NCI-H1930 (cell line): ENCODE measurements at regions not wholly inside any gene's neighbourhood (a gene's known extent, or its start where the extent isn't known, plus 50 kb on each side); places are given as distances from the start of the nearest gene placed in this dataset.

Experiments
- DNase-seq, 2 experiments: peaks; one replicate each; lab custom pipeline; 2025; lab: John Stamatoyannopoulos, UW

GRCh38 chr4:84441758-84442377 lies 57.2 kb downstream of the NKX6-1 start:
- DNase-seq = no peak

GRCh38 chr4:84439996-84440395 lies 59.1 kb downstream of the NKX6-1 start:
- no peak for DNase-seq

DNA sequence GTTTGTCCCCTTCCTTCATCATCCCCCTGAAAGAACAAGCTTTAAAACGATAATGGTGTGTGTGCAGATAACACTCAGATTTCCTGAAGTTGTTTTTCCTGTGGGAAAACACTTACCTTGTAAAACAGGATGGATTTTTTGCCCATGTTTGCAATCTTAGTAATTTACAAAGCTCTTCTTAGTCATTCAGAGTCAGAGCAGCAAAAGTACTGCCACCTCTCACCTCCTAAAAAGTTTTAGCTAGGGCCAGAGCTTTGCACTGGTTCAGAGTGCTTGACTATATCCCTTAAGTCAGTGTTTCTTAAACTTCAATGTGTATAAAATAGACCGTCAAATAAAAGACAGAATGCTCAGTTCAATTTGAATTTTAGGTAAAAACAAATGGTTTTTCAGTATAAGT lies 62.3 kb downstream of the NKX6-1 start:
- DNase-seq = no peak

- DNase-seq = no peak
Measured at GRCh38 chr4:84434344-84434743, 64.7 kb downstream of the NKX6-1 start.

GRCh38 chr4:84433633-84434222 lies 65.4 kb downstream of the NKX6-1 start:
- no peak for DNase-seq

DNA sequence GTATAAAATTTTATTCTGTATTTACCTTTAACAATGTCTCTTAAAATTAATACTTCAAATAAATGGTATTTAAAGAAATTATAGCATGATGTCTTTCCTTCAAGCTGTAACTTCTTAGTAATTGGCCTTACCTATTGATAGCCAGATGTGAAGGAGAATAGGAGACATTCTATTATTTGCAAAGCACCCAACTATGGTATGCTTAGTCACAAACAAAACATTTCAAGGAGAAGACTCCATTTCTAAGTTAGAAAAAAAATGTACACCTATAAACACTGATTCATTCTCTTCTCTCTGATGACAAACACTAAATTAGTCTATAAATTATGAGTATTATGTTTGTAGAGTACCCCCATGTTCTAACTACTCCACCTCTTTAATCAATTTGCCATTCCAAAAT lies 66.4 kb downstream of the NKX6-1 start:
- DNase-seq = no peak

GRCh38 chr4:84420608-84421007 lies 78.5 kb downstream of the NKX6-1 start:
- DNase-seq = no peak

- no peak for DNase-seq
Measured at GRCh38 chr4:84419201-84419600, 79.9 kb downstream of the NKX6-1 start.

DNA sequence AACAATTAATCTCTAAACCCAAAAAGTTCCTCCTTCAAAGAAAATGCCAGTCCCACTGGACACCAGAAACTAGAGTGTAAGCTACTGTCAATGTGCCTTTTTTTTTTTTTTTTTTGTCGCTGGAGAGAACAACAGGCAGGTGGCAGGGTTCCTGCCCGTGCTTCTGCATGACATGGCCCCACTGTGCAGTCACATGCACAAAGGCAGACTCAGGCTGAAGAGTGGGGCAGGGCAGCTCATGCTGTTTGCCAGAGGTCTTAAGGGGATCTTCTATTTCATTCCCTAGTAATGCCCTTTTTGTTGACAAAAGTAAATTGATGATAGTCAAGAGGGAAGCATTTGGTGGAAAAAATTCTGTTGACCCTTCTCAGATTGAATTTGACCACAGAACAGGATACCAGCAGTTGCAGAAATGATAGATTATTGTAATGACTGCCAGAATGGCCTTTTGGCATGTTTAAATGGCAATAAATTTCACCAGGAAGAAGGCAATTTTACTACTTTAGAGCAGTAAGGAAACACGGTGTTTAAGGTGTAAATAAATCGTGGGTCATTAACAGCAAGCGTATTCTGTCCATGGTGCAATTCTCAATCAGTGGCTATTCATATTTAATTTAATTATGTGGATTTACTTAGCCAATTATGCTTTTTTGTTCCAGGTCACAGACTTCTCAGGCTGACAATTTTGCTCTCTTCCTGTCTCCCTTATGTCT lies 80.9 kb downstream of the NKX6-1 start:
- DNase-seq = peak; percentile 33 to 58

GRCh38 chr4:84413976-84414375 lies 85.1 kb downstream of the NKX6-1 start:
- DNase-seq = no peak

DNA sequence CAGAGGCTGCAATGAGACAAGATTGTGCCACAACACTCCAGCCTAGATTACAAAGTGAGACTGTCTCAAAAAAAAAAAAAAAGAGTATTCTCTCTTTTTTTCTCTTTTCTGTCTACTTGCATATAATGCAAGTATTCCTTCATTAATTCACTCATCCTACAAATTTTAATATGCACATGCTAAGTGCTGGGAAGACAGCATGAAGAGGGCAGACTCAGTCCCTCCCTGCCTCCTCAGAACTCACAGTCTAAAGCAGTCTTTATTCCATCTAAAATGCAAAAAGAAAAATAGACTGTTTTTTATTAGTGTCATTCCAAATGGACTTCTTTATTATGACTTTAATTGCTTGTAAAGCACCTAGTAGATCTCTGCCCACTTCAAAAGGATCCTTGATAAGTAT lies 85.6 kb downstream of the NKX6-1 start:
- no peak for DNase-seq

- DNase-seq = no peak
Measured at GRCh38 chr4:84412062-84412461, 87.0 kb downstream of the NKX6-1 start.

GRCh38 chr4:84407554-84408407 lies 91.3 kb downstream of the NKX6-1 start:
- DNase-seq = no peak

DNA sequence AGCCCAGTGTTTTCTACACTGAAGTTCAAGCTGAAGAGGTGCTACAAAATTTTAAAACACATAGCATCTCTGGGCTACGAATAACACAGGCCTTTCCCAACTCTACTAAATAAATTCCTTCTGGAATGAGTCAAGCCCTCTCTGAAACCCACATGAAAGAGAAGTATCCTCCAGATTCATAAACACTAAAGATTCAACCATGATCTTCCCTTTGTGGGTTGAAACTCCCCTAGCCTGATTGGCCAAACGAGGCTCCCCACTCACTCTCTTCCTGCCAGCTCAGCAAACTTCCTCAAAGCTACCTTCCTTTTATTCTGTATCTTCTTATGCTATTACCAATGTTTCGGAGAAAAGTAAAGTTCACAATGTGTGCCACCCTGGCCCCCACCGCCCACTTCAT lies 95.4 kb downstream of the NKX6-1 start:
- no peak for DNase-seq

DNA sequence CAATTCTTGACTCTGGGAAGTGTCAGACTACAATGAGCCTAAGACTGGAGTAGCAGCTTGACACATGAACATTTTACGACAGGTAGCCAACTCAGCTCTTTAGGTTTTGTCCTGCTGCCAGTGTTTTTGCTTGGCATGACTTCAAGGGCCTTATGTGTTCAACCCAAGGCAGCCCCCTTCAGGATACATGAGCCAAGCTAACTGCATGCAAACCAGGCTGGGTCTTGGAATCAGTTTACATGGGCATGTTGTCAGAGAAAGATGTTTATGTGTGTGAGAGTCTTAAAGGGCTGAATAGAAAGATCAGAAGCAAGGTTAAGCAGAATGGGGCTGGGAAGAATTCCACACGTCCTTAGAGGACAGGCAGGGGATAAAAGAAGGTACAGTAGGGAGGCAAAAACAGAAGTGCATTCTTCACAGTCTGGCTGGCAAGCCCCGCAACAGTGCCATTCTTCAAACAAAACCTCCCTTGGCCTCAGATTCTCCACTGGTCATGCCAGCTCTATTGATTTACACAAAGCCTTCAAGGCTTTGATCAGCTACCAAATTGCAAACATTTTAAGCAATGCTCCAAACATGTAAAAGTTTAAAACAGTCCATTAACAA lies 97.3 kb downstream of the NKX6-1 start:
- no peak for DNase-seq

GRCh38 chr4:84394386-84394785 lies 104.7 kb downstream of the NKX6-1 start:
- DNase-seq = no peak

DNA sequence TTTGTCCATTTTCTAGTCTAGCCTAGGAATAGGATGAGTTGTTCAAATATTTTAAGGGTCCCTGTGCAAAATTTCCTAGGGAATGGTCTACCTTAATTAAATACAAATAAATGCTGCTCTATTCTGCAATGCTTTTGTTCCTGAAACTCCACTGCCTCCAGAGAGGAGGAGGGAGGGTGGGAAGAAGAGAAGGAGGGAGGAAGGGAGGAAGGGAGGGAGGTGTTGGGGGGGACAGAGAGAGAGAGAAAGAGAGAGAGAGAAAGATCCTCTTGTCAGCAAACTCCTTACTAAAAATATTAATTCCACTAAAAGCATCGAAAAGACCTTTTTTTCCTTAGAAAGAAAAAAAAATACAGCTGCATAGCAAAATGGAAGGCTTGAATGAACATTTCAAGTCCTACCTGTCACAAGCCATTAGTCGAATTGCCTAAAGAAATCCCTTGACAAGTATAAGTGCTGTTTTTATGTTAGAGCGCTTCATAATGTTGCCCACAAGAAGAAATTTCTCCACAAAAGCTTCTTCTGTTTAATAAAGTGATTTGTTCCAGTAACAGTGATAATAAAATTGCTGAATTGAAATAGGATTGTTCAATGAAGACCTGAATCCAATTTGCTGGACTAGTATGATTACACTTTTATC lies 106.0 kb downstream of the NKX6-1 start:
- no peak for DNase-seq

DNA sequence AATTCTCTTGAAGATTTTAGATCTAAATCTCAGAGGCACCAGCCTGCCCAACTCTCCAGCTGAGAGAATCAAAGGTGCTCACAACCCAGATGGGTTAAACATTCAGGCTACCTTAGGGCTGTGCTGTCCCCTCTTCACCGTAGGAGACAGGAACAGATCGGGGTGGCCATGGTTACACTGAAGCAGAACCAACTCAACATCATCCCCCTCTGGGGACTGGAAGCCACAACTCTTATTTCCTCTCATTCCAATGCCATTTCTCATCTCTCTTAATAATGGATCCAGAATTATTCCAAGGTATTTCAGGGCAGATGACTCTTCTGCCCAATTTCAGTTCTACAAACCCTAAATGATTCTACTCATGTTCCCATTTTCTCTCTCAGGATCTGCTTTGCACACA lies 109.7 kb downstream of the NKX6-1 start:
- no peak for DNase-seq

- no peak for DNase-seq
Measured at GRCh38 chr4:84385203-84385602, 113.9 kb downstream of the NKX6-1 start.

- no peak for DNase-seq
Measured at GRCh38 chr4:84384801-84385200, 114.3 kb downstream of the NKX6-1 start.

DNA sequence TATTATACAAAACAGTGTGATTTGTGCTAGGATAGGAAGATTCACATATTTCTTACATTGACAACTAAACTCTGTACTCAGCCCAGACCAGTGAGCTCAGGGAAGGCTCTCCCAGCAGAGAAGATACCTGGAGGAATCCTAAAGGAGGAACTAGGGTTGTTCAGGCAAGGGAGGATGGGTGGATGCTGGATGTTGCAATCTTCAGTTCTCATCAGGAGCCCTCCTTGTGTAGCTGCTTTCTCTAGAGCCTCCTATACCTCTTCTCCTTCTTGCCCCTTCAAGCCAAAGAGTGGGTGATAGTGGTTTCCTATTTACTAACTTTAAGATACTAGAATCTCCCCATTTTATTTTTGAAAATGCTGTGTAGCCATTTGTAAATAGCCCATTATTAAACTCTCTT lies 117.3 kb downstream of the NKX6-1 start:
- no peak for DNase-seq
